Loucy (cell line): ENCODE measurements at regions not wholly inside any gene's neighbourhood (a gene's known extent, or its start where the extent isn't known, plus 50 kb on each side); places are given as distances from the start of the nearest gene placed in this dataset.

Source experiments
- H2AFZ ChIP-seq: fragments of 200-600 bp; sonication (generic); 2 replicates; pipeline ENCODE4 v1.6.0; 2016; ENCODE audit warnings: antibody characterized with exemption, mild to moderate bottlenecking, low read length, moderate library complexity
- H3F3A ChIP-seq: fragments of 200-600 bp; 2 replicates; pipeline ENCODE4 v1.6.0; 2016; ENCODE audit warnings: antibody characterized with exemption, low read depth, mild to moderate bottlenecking
- H3K27me3 ChIP-seq: fragments of 200-600 bp; sonication (generic); 2 replicates; pipeline ENCODE4 v1.6.1; 2014; ENCODE audit warnings: low read length, mild to moderate bottlenecking; ENCODE audit not compliant: insufficient read depth, poor library complexity, severe bottlenecking
- H3K36me3 ChIP-seq: fragments of 200-600 bp; sonication (generic); 2 replicates; pipeline ENCODE4 v1.6.1; 2016; ENCODE audit warnings: low read length; ENCODE audit not compliant: insufficient read depth
- H3K4me1 ChIP-seq: fragments of 200-600 bp; sonication (generic); 2 replicates; pipeline ENCODE4 v1.5.1; 2014; ENCODE audit warnings: low read length, mild to moderate bottlenecking; ENCODE audit not compliant: insufficient read depth, poor library complexity, severe bottlenecking
- H3K4me2 ChIP-seq: fragments of 200-600 bp; sonication (generic); 2 replicates; pipeline ENCODE4 v1.6.0; 2014; ENCODE audit warnings: antibody characterized with exemption, low read length, low read depth, mild to moderate bottlenecking; ENCODE audit not compliant: poor library complexity, severe bottlenecking
- H3K4me3 ChIP-seq: fragments of 200-600 bp; sonication (generic); 2 replicates; pipeline ENCODE4 v1.5.1; 2014; ENCODE audit warnings: low read length, mild to moderate bottlenecking, mixed read lengths; ENCODE audit not compliant: poor library complexity, severe bottlenecking
- H3K79me2 ChIP-seq: fragments of 200-600 bp; sonication (generic); 2 replicates; pipeline ENCODE4 v1.6.1; 2014; ENCODE audit warnings: low read length; ENCODE audit not compliant: insufficient read depth
- H3K9ac ChIP-seq: fragments of 200-600 bp; sonication (generic); 2 replicates; pipeline ENCODE4 v1.6.0; 2014; ENCODE audit warnings: mild to moderate bottlenecking, low read depth, low read length, moderate library complexity; ENCODE audit not compliant: poor library complexity, severe bottlenecking
- H3K9me2 ChIP-seq: fragments of 200-600 bp; sonication (generic); replicated peaks from 2 replicates; pipeline ENCODE4 v1.6.1; 2016; ENCODE audit warnings: low read depth, low read length, mixed read lengths
- H3K9me3 ChIP-seq: fragments of 200-600 bp; sonication (generic); 2 replicates; pipeline ENCODE4 v1.6.1; 2014; ENCODE audit warnings: mild to moderate bottlenecking, antibody characterized with exemption, low read length, low read depth; ENCODE audit not compliant: insufficient read depth
- H4K20me1 ChIP-seq: fragments of 200-600 bp; sonication (generic); 2 replicates; pipeline ENCODE4 v1.6.0; 2014; ENCODE audit warnings: antibody characterized with exemption, low read length, mild to moderate bottlenecking; ENCODE audit not compliant: insufficient read depth, poor library complexity, severe bottlenecking
- EZH2phosphoT487 ChIP-seq: fragments of 200-600 bp; IDR thresholded peaks from 2 replicates; pipeline ENCODE4 v1.6.1; 2018; ENCODE audit warnings: antibody characterized with exemption, mild to moderate bottlenecking, moderate library complexity, borderline replicate concordance
- TF ChIP-seq, protein P1 (sequence below): fragments of 200-600 bp; sonication (generic); conservative IDR thresholded peaks from 2 replicates; pipeline ENCODE4 v1.5.1; 2014; ENCODE audit warnings: mild to moderate bottlenecking, antibody characterized with exemption, low read length

DNA sequence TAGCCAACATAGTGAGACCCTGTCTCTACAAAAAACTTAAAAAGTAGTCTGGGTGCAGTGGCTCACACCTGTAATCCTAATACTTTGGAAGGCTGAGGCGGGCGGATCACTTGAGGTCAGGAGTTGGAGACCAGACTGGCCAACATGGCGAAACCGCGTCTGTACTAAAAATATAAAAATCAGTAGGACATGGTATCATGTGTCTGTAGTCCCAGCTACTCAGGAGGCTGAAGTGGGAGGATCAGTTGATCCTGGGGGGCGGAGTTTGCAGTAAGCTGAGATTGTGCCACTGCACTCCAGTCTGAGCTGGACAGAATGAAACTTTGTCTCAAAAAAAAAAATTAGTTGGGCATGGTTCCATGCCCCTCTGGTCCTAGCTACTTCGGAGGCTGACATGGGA lies 57.9 kb upstream of the MIER3 start:
- Histone ChIP-seq H3K4me3 (no peak overlapping the region), H2AFZ (no peak overlapping the region), H3K4me2 (no peak overlapping the region), H3K36me3 (no peaks in the 10 kb centered on the region), H3K9me2 (no peaks in the 10 kb centered on the region), H4K20me1 (no peaks in the 10 kb centered on the region), H3F3A (no peaks in the 10 kb centered on the region), H3K9me3 (no peaks in the 10 kb centered on the region), H3K27me3 (no peaks in the 10 kb centered on the region), H3K79me2 (no peaks in the 10 kb centered on the region), H3K4me1 (no peaks in the 10 kb centered on the region), H3K9ac (no peak overlapping the region)
- TF ChIP-seq, protein P1, sequence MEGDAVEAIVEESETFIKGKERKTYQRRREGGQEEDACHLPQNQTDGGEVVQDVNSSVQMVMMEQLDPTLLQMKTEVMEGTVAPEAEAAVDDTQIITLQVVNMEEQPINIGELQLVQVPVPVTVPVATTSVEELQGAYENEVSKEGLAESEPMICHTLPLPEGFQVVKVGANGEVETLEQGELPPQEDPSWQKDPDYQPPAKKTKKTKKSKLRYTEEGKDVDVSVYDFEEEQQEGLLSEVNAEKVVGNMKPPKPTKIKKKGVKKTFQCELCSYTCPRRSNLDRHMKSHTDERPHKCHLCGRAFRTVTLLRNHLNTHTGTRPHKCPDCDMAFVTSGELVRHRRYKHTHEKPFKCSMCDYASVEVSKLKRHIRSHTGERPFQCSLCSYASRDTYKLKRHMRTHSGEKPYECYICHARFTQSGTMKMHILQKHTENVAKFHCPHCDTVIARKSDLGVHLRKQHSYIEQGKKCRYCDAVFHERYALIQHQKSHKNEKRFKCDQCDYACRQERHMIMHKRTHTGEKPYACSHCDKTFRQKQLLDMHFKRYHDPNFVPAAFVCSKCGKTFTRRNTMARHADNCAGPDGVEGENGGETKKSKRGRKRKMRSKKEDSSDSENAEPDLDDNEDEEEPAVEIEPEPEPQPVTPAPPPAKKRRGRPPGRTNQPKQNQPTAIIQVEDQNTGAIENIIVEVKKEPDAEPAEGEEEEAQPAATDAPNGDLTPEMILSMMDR, result no peak
- no peak for TF ChIP-seq EZH2phosphoT487

DNA sequence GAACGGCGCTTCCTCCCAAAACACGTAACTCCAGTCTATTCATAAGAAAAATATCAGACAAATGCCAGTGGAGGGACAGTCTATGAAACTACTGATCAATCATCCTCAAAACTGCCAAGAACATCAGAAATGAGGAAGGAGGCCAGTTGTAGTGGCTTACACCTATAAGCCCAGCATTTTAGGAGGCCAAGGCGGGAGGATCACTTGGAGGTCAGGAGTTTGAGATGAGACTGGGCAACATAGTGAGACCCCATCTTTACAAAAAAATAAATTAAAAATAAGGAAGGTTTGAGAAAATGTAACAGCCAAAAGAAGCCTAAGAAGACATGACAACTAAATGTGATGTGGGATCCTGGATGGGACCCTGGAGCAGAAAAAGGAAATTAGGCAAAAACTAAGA lies 58.9 kb upstream of the MIER3 start:
- Histone ChIP-seq H3K9me2 (no peaks in the 10 kb centered on the region), H3F3A (no peaks in the 10 kb centered on the region), H3K9me3 (no peaks in the 10 kb centered on the region), H3K27me3 (no peaks in the 10 kb centered on the region), H3K79me2 (no peaks in the 10 kb centered on the region), H4K20me1 (no peaks in the 10 kb centered on the region), H2AFZ (no peak overlapping the region), H3K4me1 (no peaks in the 10 kb centered on the region), H3K4me3 (no peak overlapping the region), H3K4me2 (no peak overlapping the region), H3K36me3 (no peaks in the 10 kb centered on the region), H3K9ac (no peak overlapping the region)
- TF ChIP-seq, protein P1, result no peak
- no peak for TF ChIP-seq EZH2phosphoT487

DNA sequence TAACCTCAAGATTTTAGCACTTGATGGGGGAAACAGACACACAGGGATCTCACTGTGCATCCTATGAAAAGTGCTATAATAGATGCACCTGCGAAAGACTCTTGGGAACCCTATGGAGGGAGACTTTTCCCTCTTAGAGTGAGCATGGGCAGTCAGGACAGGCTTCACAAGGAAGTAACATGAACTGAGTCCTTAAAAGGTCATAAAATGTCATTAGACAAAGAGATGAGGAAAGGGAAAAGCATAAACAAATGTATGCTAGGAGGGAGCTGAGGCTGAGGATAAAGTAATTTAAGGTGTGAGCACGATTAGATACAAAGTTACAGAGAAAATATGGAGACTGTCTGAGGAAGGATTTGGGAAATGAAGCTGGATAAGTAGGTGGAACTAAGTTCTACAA lies 60.6 kb upstream of the MIER3 start:
- Histone ChIP-seq H3F3A (no peaks in the 10 kb centered on the region), H4K20me1 (no peaks in the 10 kb centered on the region), H3K36me3 (no peaks in the 10 kb centered on the region), H2AFZ (no peak overlapping the region), H3K79me2 (no peaks in the 10 kb centered on the region), H3K27me3 (no peaks in the 10 kb centered on the region), H3K9me3 (no peaks in the 10 kb centered on the region), H3K4me1 (no peaks in the 10 kb centered on the region), H3K9ac (no peak overlapping the region), H3K9me2 (no peaks in the 10 kb centered on the region), H3K4me2 (no peak overlapping the region), H3K4me3 (no peak overlapping the region)
- TF ChIP-seq EZH2phosphoT487, result no peak
- TF ChIP-seq, protein P1, result no peak
